Kidney epithelial cell (primary cell): ENCODE measurements at regions not wholly inside any gene's neighbourhood (a gene's known extent, or its start where the extent isn't known, plus 50 kb on each side); places are given as distances from the start of the nearest gene placed in this dataset.

Experiments used
- DNase-seq: peaks from one replicate; pipeline ENCODE4 v3.0.0-alpha.2; 2010; ENCODE audit warnings: low read depth
- H3K27me3 ChIP-seq: 2 replicates; pipeline ENCODE4 v1.6.0; 2011; ENCODE audit warnings: low read length; ENCODE audit not compliant: control insufficient read depth, insufficient read depth
- H3K36me3 ChIP-seq: 2 replicates; pipeline ENCODE4 v1.5.1; 2011; ENCODE audit warnings: low read length; ENCODE audit not compliant: control insufficient read depth, insufficient read depth
- H3K4me3 ChIP-seq: 2 replicates; pipeline ENCODE4 v1.5.1; 2011; ENCODE audit warnings: low read depth, mild to moderate bottlenecking, control low read depth, low read length
- CTCF ChIP-seq: IDR thresholded peaks from 2 replicates; pipeline ENCODE4 v1.5.1; 2011; ENCODE audit warnings: mild to moderate bottlenecking, moderate library complexity, low read length, control low read depth, inconsistent platforms; ENCODE audit not compliant: insufficient read depth, poor library complexity, severe bottlenecking

DNA sequence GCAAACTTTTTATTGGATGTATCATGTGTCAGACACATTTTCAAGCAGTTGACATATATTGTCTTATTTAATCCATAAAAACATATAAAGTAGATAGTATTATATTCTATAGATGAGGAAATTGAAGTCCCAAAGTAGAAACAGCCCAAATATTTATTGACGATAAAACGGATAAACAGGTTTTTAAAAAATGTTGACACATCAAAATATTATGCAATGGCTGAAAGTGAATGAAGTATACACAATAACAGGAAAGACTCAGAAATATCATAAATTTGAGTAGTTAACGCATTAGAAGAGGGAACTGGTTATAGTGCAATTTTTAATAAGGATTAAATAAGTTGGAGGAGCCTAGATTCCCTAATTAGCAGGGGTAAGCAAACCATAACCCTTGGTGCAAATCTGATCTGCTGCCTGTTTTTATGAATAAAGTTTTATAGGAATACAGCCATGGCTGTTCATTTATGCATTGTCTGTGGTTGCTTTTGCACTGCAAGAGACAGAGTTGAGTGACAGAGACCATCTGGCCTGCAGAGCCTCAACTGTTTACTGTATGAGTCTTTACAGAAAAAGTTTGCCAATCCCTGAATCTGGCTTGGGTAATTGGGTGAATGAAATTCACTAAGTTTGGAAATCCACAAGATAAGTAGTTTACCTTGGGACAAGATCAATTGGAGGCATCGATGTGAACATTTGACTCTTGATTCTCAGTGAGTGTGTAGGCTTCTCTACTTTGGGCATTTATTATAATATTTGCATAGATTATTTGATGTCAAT lies 50.6 kb upstream of the EXOC2 start:
- no peaks in the 10 kb centered on the region for H3K27me3 ChIP-seq

More for the DNA sequence above, 50.6 kb upstream of the EXOC2 start:
- no peak for DNase-seq
- Histone ChIP-seq H3K36me3 (no peaks in the 10 kb centered on the region), H3K4me3 (no peak overlapping the region)
- no peak for TF ChIP-seq CTCF
